HG02981 (cell line): ENCODE measurements at regions not wholly inside any gene's neighbourhood (a gene's known extent, or its start where the extent isn't known, plus 50 kb on each side); places are given as distances from the start of the nearest gene placed in this dataset.
"Not testable (repeated sequence)": the region's sequence is repeated elsewhere in the genome, so short reads cannot be mapped to it uniquely, and the experiment has no call there.

Experiments
- ATAC-seq: cut with Tn5 transposase; IDR thresholded peaks from one replicate; pipeline ENCODE4 v1.9.1; 2021; ENCODE audit warnings: mild to moderate bottlenecking, moderate library complexity; ENCODE audit not compliant: unreplicated experiment

- ATAC-seq: no peak
These were observed 51.2 kb upstream of the MEX3C start for GRCh38 chr18:51248685-51249084.

DNA sequence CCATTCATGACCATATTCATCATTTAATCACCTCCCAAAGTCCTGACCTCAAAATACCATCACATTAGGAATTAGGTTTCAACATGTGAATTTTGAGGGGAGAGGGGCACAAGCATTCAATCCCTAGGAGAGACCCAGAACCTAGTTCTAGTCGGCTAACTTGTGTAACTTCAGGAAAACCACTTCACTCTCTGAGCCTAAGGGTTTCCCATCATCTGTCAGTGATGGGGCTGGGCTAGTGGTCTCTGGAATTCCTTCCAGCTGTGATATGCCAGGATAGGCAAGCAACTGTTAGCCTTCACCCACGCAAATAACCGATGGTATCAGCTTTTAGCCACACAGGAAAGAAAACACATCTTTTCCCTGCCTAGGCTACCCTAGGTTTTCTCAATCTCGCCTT, 52.5 kb upstream of the MEX3C start:
- ATAC-seq: no peak

DNA sequence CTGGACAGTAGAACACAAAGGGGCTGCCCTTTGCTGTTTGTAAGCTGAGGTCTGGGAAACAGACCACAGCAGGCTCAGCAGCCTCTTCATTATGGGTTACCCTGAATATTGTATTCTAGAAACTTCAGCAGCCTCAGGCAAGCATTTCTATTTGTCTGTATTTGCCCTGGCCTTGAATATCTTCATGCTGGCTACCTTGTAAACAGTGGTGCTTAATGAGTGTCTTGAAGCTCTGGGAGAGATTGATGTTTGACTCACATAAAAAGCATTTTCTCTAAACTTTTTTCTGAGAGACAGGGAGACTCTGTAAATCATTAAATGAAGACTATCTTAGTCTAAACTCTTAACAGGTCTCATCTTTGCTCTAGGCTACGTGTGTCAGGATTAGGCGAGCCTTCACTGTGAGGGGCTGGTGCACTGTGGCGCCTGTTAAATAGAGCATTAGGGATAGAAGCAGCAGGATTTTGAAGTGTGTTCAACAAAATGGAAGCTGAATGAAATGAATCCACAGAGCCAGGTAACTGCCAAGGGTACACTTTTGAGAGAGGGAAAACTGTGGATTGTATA, 53.1 kb upstream of the MEX3C start:
- no peak for ATAC-seq

GRCh38 chr18:51251625-51252024, 54.1 kb upstream of the MEX3C start:
- peak; percentile 95 for ATAC-seq

GRCh38 chr18:51253476-51253875, 56.0 kb upstream of the MEX3C start:
- ATAC-seq: no peak

GRCh38 chr18:51255693-51256092, 58.2 kb upstream of the MEX3C start:
- ATAC-seq: no peak

- no peak for ATAC-seq
These were observed 59.7 kb upstream of the MEX3C start for GRCh38 chr18:51257150-51257549.

DNA sequence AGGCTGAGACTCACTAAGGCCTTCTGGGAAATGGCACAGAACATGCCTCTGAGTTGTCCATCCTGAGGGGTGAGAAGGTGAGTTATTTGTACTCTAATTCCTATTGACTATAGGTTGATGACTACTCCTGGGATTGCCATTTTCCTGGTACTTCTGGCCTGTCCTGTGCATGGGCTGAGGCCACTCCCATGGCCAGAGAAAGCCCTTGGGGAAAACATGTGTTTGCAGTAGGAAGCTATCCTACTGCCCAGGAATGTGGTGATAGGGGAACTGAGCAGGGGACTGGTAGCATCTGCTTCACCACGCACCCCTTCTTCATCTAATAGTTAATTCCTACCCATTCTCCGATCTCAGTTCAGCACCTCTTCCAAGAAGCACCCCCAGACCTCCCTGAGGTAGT, 62.6 kb upstream of the MEX3C start:
- no peak for ATAC-seq

GRCh38 chr18:51266077-51266476, 68.6 kb upstream of the MEX3C start:
- not testable (repeated sequence) for ATAC-seq

DNA sequence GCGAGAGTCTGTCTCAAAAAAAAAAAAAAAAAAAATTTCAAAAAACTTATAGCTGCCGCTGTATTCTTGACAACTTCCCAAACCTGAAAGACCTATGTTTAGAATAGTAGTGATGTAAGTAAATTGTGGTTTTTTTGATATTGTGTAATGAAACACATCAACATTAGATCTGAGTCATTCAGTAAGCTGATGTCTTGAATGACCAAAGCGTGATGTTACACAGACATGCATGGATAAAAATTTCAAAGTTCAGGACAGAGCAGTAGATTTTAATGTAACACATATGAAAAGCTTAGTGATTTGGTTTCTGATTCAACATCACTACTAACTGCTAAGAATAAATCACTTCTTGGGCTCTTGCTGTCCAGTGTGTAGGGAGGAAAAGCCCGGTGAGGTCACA, 69.3 kb upstream of the MEX3C start:
- no peak for ATAC-seq

GRCh38 chr18:51273437-51273836, 76.0 kb upstream of the MEX3C start:
- no peak for ATAC-seq

- ATAC-seq: no peak
These were observed 78.4 kb upstream of the MEX3C start for GRCh38 chr18:51275712-51276476.

DNA sequence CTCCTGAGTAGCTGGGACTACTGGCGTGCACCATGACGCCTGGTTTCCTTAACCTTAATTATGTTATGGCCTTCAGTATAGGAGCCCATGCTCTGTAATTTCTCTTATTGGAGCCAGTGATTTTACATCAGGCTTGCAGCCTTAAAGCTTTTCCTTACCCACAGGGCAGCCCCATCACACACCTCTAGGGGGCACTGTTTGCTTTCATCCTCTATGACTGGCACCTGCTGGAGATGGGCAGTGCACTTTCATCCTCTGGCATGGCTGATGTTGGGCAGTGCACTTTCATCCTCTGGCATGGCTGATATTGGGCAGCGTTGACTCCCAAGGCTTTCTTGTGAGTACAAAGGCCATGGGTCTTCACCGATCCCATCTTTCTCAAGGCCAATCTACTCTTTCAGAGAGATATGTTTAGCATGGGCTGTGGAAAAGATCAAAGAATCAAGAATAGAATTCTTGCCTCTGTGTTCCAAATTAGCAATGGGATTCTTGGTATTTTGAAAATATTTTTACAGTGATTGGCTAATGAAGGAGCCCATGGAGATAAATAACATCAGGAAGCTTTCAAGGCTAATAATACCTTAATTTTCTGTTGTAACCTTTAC, 80.7 kb upstream of the MEX3C start:
- no peak for ATAC-seq

DNA sequence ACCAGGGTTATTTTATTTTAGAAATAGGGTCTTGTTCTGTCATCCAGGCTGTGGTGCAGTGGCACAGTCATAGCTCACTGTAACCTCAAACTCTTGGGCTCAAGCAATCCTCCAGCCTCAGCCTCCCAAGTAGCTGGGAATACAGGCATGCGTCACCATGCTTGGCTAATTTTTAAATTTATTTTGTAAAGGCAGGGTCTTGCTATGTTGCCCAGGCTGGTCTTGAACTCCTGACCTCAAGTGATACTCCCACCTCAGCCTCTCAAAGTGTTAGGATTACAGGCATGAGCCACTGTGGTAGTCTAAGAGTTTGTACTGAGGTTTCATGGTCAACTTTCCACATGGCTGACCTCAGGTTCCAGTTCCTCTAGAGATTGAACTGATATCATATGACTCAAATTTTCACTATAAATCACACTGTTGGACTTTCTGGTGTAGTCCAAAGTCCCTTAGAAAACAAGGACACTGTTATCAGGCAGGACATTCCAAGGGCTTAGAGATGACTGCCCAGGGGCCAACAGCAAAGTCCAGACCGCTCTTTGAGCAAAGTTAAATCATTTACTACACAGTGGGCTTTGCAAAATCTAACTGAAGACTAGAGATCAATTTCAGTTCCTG, 82.0 kb upstream of the MEX3C start:
- peak; percentile 76 for ATAC-seq

GRCh38 chr18:51287818-51288508, 90.5 kb upstream of the MEX3C start:
- no peak for ATAC-seq

GRCh38 chr18:51288582-51288981, 91.1 kb upstream of the MEX3C start:
- no peak for ATAC-seq

DNA sequence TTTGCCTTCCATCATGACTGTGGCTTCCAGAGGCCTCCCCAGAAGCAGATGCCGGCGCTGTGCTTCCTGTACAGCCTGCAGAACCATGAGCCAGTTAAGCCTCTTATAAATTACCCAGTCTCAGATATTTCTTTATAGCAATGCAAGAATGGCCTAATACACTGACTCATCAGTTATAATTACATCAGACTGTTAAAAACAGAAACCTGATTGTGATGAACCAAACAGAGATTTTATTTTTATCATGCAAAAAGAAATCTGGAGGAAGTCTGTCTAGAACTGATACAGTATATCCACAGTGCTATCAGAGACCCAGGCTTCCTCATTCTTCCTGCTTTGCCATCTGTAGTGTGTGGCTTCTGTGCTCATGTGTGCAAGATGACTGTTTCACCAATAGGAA, 93.4 kb upstream of the MEX3C start:
- ATAC-seq: no peak

- no peak for ATAC-seq
These were observed 103.4 kb upstream of the MEX3C start for GRCh38 chr18:51300912-51301311.

- no peak for ATAC-seq
These were observed 103.9 kb upstream of the MEX3C start for GRCh38 chr18:51301376-51301775.

GRCh38 chr18:51316677-51317076, 119.2 kb upstream of the MEX3C start:
- ATAC-seq: no peak

DNA sequence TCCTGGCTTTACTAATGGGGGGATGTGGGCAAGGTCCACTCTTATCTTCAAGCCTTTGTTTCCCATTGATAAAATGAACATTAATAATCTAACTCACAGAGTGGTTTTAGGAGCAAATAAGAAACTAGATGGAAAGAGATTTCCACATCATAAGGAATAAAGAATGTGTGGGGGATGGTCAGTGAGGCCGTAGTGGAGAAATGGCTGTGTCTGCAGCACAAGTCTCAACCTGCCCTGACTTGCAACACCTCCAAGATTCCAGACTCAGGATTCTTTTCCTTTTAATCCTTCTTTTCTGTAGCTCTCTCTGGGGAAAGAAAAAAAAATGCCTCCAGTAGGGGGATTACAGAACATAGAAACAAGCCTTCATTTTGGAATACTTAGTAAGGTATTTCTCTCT, 124.2 kb upstream of the MEX3C start:
- no peak for ATAC-seq
